ENCODE measurements at regions not wholly inside any gene's neighbourhood (a gene's known extent, or its start where the extent isn't known, plus 50 kb on each side); places are given as distances from the start of the nearest gene placed in this dataset.

- DNase-seq = no peak
These were observed 99.9 kb upstream of the ZNF516 start for GRCh38 chr18:76594966-76595365.

DNA sequence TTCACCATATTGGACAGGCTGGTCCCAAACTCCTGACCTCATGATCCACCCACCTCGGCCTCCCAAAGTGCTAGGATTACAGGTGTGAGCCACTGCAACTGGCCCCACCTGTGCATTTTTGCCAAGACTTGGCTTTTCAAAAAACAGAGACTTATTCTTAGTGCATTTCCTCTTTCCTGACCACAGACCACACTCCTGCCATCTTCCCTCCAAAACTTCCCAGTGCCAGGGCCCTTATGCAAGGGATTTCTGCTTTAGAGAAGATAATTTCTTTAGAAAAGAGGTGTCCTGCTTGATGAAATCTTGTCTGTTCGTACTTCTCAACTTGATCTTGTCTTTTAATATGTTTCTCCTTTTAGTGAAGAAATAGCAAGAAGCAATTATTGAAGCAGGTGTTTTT is 98.8 kb upstream of the ZNF516 start:
- DNase-seq = no peak

GRCh38 chr18:76592981-76593381 is 97.9 kb upstream of the ZNF516 start:
- DNase-seq = no peak

DNA sequence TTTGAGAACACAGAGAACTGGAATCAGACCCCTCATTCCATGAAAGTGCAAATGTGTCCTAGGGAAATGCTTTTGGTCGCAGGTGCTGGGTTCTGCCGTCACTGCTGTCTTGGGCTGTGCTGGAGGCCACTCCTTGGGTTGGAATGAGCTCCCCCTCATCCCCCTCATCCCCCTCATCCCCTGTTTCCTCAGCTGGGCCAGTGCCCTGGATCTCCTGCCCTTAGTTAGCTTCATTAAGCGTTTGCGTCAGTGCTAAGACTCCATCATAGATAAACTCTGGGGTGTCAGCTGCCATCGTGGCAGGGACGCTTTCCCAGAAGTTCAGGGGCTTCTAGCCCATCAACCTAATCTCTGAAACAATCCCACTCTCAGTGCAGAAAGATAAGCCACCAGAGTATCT is 97.1 kb upstream of the ZNF516 start:
- no peak for DNase-seq

- no peak for DNase-seq
These were observed 94.8 kb upstream of the ZNF516 start for GRCh38 chr18:76589866-76590265.

GRCh38 chr18:76589316-76589715 is 94.3 kb upstream of the ZNF516 start:
- DNase-seq = no peak

DNA sequence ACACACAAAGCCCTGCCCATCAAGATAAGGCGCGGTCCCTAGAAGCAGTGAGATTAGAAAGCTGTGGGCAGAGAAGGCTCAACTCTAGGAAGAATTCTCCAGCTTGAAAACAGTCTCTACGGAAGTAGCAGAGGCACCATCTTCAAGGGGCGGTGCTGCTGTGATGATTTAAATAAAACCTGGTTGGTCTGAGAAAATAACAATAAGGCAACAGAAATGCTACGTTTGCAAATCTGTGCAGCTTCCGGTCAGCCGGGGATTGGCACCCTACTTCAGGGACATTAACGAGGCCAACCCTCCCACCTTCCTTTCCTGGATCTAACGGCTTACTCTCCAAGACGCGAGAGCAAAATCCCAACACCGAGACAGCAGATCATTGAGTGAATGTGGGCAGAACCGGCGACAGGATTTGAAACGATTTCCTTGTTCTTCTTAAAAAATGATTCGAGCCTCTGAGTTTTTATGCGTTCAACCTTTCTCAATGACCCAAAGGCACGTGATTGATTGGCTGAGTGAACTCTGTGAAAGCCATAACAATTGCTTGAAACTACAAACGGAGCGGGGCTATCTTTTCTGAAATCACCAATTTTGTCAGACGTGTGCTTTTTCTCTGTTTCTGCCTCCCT is 93.7 kb upstream of the ZNF516 start:
- DNase-seq = no peak

DNA sequence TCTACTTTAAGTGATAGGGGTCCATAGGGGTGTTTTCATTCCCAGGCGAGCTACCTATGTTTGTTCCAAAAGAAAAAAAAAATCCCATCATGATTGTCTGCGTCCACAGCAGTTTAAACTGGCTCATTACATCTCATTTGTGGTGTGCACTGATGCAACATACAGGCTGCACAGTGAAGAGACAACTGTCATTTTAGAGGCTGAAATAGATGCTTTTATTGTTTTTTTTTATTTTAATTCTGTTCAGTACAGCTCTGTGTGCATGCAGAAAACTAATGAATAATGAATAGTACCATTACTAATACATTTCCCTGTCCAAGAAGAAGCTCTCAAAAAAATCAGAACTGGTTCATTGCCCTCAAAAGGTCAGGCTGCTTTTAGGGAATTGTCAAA is 92.8 kb upstream of the ZNF516 start:
- DNase-seq = no peak

GRCh38 chr18:76587147-76587878 is 92.3 kb upstream of the ZNF516 start:
- DNase-seq = no peak

- no peak for DNase-seq
These were observed 89.6 kb upstream of the ZNF516 start for GRCh38 chr18:76584414-76585310.

- DNase-seq = no peak
These were observed 86.2 kb upstream of the ZNF516 start for GRCh38 chr18:76581261-76581660.

- no peak for DNase-seq
These were observed 85.4 kb upstream of the ZNF516 start for GRCh38 chr18:76580288-76580962.

DNA sequence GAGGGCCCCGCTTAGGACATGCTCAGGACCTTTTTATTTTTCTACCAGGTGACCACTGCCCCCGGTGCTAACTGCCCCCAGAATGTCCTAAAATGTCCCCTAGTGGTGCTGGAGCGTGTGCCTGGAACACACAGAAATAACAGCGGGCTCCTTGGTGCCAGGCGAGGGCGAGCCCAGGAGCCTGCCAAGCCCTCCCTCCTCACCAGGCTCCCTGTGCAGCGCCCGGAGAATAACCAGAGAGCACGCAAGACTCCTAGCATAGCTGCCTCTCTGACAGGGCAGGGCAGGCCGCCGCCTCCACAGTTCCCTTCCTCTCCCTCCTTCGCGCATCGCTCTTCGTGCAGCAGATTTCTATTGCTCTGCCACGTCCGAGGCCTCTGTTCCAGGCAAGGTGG is 84.3 kb upstream of the ZNF516 start:
- no peak for DNase-seq

- no peak for DNase-seq
These were observed 83.7 kb upstream of the ZNF516 start for GRCh38 chr18:76578571-76579300.

DNA sequence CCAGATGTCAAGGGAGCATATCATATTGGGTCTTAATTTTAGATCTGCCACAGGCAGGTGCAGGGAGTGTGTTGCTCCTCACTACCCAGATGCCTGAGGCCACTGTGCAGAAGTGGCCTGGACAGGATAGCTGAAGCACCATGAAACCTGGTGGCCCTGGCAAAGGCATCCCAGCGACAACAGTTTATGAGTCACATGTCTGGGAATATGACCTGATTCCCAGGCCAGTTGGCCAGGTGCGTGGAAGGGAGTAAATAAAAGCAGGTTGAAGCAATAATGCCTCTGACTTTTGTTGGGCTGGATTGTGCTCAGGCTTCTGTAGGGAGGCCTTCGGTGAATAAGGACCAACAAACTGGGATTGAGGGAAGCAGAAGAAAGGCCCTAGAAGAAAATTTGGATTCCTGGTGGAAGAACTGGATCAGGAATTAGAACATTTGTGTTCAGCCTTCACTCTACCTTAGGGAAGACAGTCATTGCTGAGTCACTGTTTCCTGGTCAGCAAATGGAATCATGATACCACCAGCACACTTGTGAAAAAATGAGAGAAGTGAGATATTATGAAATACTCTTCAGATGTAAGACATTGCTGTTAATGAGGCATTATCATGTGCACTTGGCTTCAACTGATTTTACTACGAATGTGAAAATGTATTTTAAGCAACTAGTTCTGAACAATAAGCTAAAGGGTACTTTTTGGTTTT is 78.4 kb upstream of the ZNF516 start:
- DNase-seq = no peak

DNA sequence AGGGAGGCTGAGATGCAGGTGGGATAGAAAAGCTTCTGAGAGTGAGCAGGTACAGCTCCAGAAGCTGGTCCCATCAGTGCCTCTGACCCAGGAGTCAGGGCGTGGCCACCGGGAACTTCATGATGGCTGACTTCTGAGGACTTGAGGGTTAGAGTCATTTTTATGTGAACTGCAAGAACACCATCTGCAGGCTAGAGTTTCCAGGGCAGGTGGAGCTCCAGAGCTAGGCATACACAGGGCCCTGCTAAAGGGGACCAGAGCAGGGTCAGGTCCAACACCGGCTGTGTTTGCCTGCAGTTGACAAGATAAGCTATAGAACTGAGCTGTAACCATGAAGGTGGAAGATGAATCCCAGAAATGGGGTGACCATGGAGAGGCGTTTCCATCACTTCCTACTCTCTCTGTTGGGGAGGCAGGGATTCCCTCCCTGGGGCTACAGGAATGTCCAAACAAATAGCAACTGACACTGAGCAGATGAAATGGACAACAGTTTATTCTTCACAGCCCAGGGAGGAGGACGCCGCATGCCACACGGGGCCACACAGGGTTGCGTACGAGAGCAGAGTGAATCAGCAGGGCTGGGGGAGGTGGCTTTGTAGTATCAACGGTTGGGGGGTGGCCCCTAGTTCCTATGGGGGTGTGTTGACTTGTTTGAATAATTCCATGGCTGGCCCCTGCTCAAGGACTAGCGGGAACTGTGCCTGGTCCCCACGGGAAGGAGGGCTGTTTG is 77.6 kb upstream of the ZNF516 start:
- no peak for DNase-seq

DNA sequence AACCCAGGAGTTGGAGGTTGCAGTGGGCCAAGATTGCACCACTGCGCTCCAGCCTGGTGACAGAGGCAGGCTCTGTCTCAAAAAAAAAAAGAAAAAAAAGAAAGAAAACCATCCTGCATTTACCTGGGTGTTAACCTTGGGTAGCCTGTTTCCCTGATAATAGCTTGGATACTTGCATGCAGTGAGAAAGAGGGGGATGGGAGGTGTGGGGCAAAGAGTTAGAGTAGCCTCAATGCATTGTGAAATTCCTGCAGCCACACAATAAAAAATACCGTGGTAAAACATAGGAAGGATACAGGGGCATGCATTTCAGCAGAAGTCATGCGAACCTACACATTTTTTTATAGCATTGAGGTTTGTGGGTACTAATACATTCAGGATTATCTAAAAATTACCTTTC is 76.6 kb upstream of the ZNF516 start:
- no peak for DNase-seq

GRCh38 chr18:76570856-76571255 is 75.8 kb upstream of the ZNF516 start:
- no peak for DNase-seq

- DNase-seq = no peak
These were observed 74.8 kb upstream of the ZNF516 start for GRCh38 chr18:76569644-76570419.

DNA sequence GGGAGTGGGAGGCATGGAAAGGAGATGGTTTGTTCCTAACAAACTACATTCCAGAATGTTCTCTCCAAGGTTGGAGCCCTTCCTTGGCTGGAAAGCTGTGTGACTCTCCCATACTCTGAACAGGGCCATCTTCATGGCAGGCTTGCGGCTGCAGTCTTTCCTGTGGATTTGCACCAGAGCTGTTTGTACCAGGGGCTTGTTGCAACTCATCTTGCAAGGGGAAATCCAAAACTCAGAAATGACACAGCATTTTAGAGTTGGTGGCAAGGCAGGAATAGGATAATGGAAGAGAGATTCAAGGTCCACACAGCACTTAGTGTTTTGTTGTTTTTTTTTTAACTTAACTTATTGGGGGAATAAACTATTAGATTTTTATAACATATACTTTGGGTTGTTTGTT is 73.7 kb upstream of the ZNF516 start:
- no peak for DNase-seq
